GM18511 (cell line): ENCODE measurements at regions not wholly inside any gene's neighbourhood (a gene's known extent, or its start where the extent isn't known, plus 50 kb on each side); places are given as distances from the start of the nearest gene placed in this dataset.

ENCODE experiments used
- ATAC-seq: cut with Tn5 transposase; IDR thresholded peaks from one replicate; pipeline ENCODE4 v1.9.1; 2021; ENCODE audit warnings: mild to moderate bottlenecking, moderate library complexity; ENCODE audit not compliant: unreplicated experiment

GRCh38 chr7:22008087-22008486, 62.4 kb upstream of the CDCA7L start:
- ATAC-seq: no peak

GRCh38 chr7:22005151-22005550, 59.5 kb upstream of the CDCA7L start:
- ATAC-seq: no peak

- ATAC-seq: no peak
Measured at GRCh38 chr7:22002726-22003125, 57.0 kb upstream of the CDCA7L start.

- ATAC-seq: peak; percentile 73
Measured at GRCh38 chr7:22001345-22002004, 55.8 kb upstream of the CDCA7L start.

- ATAC-seq: no peak
Measured at GRCh38 chr7:21999896-22000295, 54.2 kb upstream of the CDCA7L start.

GRCh38 chr7:21996641-21997040, 50.9 kb upstream of the CDCA7L start:
- no peak for ATAC-seq
